A549 (cell line): ENCODE measurements at regions not wholly inside any gene's neighbourhood (a gene's known extent, or its start where the extent isn't known, plus 50 kb on each side); places are given as distances from the start of the nearest gene placed in this dataset.

Source experiments
- MYC ChIP-seq: IDR thresholded peaks from 2 replicates; pipeline ENCODE4 v1.6.1; 2012; ENCODE audit warnings: mild to moderate bottlenecking, inconsistent platforms, low read length, improper control_type of control experiment, borderline replicate concordance
- ZC3H11A ChIP-seq: fragments of 450-650 bp; IDR thresholded peaks from 2 replicates; pipeline ENCODE4 v1.6.1; 2014; ENCODE audit warnings: antibody characterized with exemption, mild to moderate bottlenecking

DNA sequence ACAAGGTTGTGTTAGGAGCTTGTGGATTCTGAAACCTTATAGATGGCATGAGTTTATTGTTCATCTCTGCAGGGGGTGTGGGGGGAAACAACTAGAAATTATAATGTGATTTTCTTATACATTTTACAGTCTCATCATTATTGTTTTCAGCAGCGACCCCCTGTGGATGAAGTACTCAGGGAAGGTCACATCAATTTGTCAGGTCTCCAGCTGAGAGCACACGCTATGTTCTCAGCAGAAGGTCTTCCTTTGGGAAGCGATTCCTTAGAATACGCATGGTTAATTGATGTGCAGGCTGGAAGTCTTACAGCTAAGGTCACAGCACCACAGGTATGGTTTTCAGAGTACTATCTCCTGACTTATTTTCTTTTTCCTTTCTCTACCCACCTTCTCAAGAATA, 72.2 kb downstream of the BLTP1 start:
- TF ChIP-seq ZC3H11A (no peak), MYC (no peak)
